ENCODE measurements at regions not wholly inside any gene's neighbourhood (a gene's known extent, or its start where the extent isn't known, plus 50 kb on each side); places are given as distances from the start of the nearest gene placed in this dataset.

- no peak for DNase-seq
Measured at GRCh38 chr10:36688717-36689116, 436.7 kb upstream of the ANKRD30A start.

- DNase-seq = no peak
Measured at GRCh38 chr10:36683421-36683820, 442.0 kb upstream of the ANKRD30A start.

- DNase-seq = no peak
Measured at GRCh38 chr10:36681751-36682632, 443.4 kb upstream of the ANKRD30A start.

- no peak for DNase-seq
Measured at GRCh38 chr10:36679554-36679953, 445.8 kb upstream of the ANKRD30A start.

GRCh38 chr10:36677431-36677768 is 448.0 kb upstream of the ANKRD30A start:
- no peak for DNase-seq

GRCh38 chr10:36676756-36677430 is 448.5 kb upstream of the ANKRD30A start:
- no peak for DNase-seq

- DNase-seq = no peak
Measured at GRCh38 chr10:36676321-36676720, 449.1 kb upstream of the ANKRD30A start.

GRCh38 chr10:36675458-36675880 is 449.9 kb upstream of the ANKRD30A start:
- no peak for DNase-seq

- DNase-seq = no peak
Measured at GRCh38 chr10:36671607-36672006, 453.8 kb upstream of the ANKRD30A start.

- DNase-seq = no peak
Measured at GRCh38 chr10:36670621-36671402, 454.6 kb upstream of the ANKRD30A start.

GRCh38 chr10:36669615-36670352 is 455.6 kb upstream of the ANKRD30A start:
- DNase-seq = no peak

- DNase-seq = no peak
Measured at GRCh38 chr10:36666451-36666850, 458.9 kb upstream of the ANKRD30A start.

- no peak for DNase-seq
Measured at GRCh38 chr10:36662571-36662970, 462.8 kb upstream of the ANKRD30A start.

- DNase-seq = no peak
Measured at GRCh38 chr10:36650274-36650673, 475.1 kb upstream of the ANKRD30A start.

GRCh38 chr10:36647540-36647939 is 477.9 kb upstream of the ANKRD30A start:
- no peak for DNase-seq

GRCh38 chr10:36640626-36641025 is 484.8 kb upstream of the ANKRD30A start:
- no peak for DNase-seq

- no peak for DNase-seq
Measured at GRCh38 chr10:36638462-36639155, 486.8 kb upstream of the ANKRD30A start.

GRCh38 chr10:36636879-36637278 is 488.5 kb upstream of the ANKRD30A start:
- DNase-seq = no peak

- no peak for DNase-seq
Measured at GRCh38 chr10:36636285-36636839, 489.0 kb upstream of the ANKRD30A start.

- DNase-seq = no peak
Measured at GRCh38 chr10:36634916-36635315, 490.5 kb upstream of the ANKRD30A start.

GRCh38 chr10:36630267-36630666 is 495.1 kb upstream of the ANKRD30A start:
- no peak for DNase-seq

- no peak for DNase-seq
Measured at GRCh38 chr10:36629476-36629875, 495.9 kb upstream of the ANKRD30A start.

Data from CD4-positive, alpha-beta T cell treated with Interleukin-4 for 4 hours (primary cell).